HL-60/S4 (cell line): ENCODE measurements at regions not wholly inside any gene's neighbourhood (a gene's known extent, or its start where the extent isn't known, plus 50 kb on each side); places are given as distances from the start of the nearest gene placed in this dataset.
"Not testable (repeated sequence)": the region's sequence is repeated elsewhere in the genome, so short reads cannot be mapped to it uniquely, and the experiment has no call there.

ENCODE experiments used
- in situ Hi-C: fragments of 300-500 bp; cut with MboI; formaldehyde crosslinking; loops from 2 replicates; pipeline ENCODE4 v1.14.3; 2022; ENCODE audit warnings: low sequenced_read_pairs

- in situ Hi-C loops, result no loop called here
These were observed 60.0 kb downstream of the DMAC1 start for GRCh38 chr9:7739595-7739994.

GRCh38 chr9:7735311-7735710 lies 64.3 kb downstream of the DMAC1 start:
- in situ Hi-C loops, result no loop called here

- in situ Hi-C loops, result no loop called here
These were observed 69.5 kb downstream of the DMAC1 start for GRCh38 chr9:7730164-7730445.

- in situ Hi-C loops, result no loop called here
These were observed 70.0 kb downstream of the DMAC1 start for GRCh38 chr9:7729371-7730163.

- in situ Hi-C loops, result no loop called here
These were observed 78.3 kb downstream of the DMAC1 start for GRCh38 chr9:7721291-7721690.

- in situ Hi-C loops, result not testable (repeated sequence)
These were observed 86.5 kb downstream of the DMAC1 start for GRCh38 chr9:7713088-7713487.

GRCh38 chr9:7710686-7711085 lies 88.9 kb downstream of the DMAC1 start:
- in situ Hi-C loops, result no loop called here

- in situ Hi-C loops, result no loop called here
These were observed 91.6 kb downstream of the DMAC1 start for GRCh38 chr9:7707934-7708333.

- in situ Hi-C loops, result no loop called here
These were observed 95.0 kb downstream of the DMAC1 start for GRCh38 chr9:7704543-7704942.

- in situ Hi-C loops, result no loop called here
These were observed 107.7 kb downstream of the DMAC1 start for GRCh38 chr9:7691909-7692308.

- in situ Hi-C loops, result no loop called here
These were observed 109.6 kb downstream of the DMAC1 start for GRCh38 chr9:7690014-7690413.

- in situ Hi-C loops, result no loop called here
These were observed 111.0 kb downstream of the DMAC1 start for GRCh38 chr9:7688626-7689025.

GRCh38 chr9:7676609-7677156 lies 122.9 kb downstream of the DMAC1 start:
- in situ Hi-C loops, result no loop called here

- in situ Hi-C loops, result no loop called here
These were observed 127.7 kb downstream of the DMAC1 start for GRCh38 chr9:7671847-7672246.

GRCh38 chr9:7668541-7668940 lies 131.0 kb downstream of the DMAC1 start:
- in situ Hi-C loops, result no loop called here

- in situ Hi-C loops, result no loop called here
These were observed 133.7 kb downstream of the DMAC1 start for GRCh38 chr9:7665874-7666273.

GRCh38 chr9:7659766-7660165 lies 139.8 kb downstream of the DMAC1 start:
- in situ Hi-C loops, result no loop called here

- in situ Hi-C loops, result no loop called here
These were observed 142.9 kb downstream of the DMAC1 start for GRCh38 chr9:7656636-7657035.

- in situ Hi-C loops, result no loop called here
These were observed 146.3 kb downstream of the DMAC1 start for GRCh38 chr9:7653262-7653661.

- in situ Hi-C loops, result no loop called here
These were observed 159.3 kb downstream of the DMAC1 start for GRCh38 chr9:7640231-7640630.

- in situ Hi-C loops, result no loop called here
These were observed 160.1 kb downstream of the DMAC1 start for GRCh38 chr9:7639471-7639870.

GRCh38 chr9:7636838-7637467 lies 162.6 kb downstream of the DMAC1 start:
- in situ Hi-C loops, result no loop called here

GRCh38 chr9:7636309-7636708 lies 163.3 kb downstream of the DMAC1 start:
- in situ Hi-C loops, result no loop called here
